ENCODE measurements at regions not wholly inside any gene's neighbourhood (a gene's known extent, or its start where the extent isn't known, plus 50 kb on each side); places are given as distances from the start of the nearest gene placed in this dataset.
A peak's percentile ranks its signal among the peaks of the same experiment; 100 is the strongest.

DNA sequence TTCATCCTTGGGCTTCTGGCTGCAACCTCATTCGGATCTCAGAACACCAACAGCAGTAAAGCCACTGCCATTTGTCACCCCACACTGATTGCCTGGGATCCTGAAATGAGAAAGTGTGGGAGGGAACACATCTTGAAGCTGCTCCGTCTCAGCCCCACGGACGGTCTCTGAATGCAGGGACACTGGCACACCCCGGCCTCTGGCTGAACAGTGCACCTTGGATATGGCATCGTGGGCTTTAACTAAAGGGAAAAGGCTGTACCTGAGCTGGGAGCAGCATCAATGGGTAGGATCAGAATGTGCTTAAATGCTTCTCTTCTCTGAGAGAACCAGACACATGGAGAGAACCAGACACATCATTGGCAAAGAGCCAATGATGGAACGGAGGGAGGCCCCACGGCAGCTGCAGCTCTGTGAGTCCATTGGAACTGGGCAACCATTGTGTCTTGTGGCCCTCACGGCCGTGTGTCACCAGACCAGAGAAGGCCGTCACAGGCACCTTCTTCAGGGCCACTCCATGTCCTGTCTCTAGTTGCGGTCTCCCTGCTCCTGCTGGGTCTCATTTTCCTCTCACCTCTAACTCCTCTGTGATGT lies 193.4 kb upstream of the MYT1L start:
- DNase-seq: peak in 5 of 56 donors; percentile 5 to 58 (median 29)

DNA sequence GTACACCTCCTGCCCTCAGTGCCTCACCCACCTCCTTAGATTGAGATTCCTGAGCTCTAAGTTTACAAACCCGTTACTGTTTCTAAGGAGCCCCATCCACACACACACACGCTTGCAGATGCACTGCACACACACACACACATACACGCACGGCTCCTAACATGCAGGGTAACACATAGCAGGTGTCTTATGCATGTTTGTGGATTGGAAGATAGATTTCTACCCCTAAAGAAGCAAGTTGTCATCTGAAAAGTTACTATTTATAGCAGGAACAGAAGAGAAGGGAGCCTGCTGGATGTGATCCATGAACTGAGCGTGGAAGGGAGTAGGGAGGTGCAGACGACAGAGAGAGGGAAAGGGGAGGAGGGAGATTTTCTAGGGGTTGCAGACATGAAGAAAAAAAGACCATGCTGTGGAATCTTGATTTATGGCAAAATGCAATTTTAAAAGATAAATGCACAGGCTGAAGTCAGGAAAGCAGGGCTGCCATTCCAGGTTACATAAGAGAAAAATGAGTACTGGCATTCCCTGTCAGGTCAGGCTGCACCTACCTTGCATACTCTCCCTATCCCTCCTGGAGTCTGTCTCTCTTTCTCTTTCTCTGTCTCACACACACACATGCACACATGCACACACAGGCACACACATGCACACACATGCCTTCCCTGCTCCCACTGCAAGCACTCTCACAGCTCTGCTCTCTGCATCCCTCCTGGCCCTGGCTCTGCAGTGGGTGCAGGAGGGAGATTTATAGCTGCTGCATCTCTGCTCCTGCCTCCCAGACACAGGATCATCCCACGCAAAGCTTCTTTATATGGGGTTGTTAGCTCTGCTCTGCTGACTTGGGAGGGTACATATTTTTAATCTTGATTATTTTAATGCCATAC lies 192.6 kb upstream of the MYT1L start:
- peak in 26 of 56 donors; percentile 6 to 68 (median 44) for DNase-seq

DNA sequence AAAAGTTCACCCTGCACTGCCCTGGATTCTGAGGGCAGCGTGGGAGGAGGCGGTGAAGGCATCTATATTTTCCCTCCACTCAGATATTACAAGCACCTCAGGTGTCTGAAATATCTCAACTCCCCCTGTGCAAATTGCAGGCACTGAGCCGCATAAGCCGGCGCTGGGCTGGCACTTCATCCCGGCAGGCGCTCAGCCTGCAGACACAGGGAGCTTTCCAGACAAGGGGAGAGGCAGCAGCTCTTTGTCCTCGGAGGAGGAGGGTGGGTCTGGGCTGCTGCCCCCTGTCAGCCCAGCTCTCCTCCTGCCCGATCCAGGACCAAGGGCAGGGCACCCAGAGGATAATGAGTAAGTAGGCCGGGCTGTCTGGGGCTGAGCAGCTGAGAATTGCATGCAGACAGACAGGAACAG lies 189.3 kb upstream of the MYT1L start:
- DNase-seq: peak in 2 of 56 donors; percentile 15

DNA sequence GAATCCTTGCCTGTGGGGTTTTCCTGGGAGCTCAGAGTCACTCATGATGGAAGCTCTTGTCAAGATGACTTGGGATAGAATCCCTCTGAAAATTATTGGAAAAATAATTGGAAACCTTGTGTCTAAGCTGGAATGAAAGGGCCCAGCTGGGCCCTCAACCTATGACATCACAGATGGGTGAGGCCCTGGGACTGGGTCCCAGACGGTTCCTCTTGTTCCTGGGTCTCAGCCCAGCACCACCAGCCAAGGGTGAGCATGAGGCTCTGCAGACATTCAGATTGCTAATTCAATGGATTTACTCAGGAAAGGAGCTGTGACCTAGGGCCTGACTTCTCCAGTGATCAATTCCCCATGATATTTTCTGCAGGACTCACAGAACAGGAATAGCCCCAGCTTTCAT lies 188.3 kb upstream of the MYT1L start:
- DNase-seq: no peak

DNA sequence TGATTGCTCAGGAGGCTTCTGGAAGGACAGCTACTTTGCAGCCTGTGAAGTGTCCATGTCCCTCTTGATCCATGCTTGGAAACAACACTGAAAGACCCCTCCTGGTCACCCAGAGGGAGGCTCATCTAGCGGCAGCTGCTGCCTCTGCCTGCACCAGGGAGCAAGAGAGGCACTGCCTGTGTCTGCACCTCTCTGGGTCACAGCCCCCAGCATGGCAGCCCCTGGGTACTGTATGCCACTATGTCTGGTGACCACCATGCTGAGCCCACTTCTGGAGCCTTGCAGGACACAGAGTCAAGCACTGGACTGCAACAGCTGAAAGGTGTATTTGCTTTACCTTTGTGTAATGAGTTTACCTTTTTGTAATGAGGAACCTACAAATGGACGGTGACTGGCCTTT lies 186.3 kb upstream of the MYT1L start:
- no peak for DNase-seq

DNA sequence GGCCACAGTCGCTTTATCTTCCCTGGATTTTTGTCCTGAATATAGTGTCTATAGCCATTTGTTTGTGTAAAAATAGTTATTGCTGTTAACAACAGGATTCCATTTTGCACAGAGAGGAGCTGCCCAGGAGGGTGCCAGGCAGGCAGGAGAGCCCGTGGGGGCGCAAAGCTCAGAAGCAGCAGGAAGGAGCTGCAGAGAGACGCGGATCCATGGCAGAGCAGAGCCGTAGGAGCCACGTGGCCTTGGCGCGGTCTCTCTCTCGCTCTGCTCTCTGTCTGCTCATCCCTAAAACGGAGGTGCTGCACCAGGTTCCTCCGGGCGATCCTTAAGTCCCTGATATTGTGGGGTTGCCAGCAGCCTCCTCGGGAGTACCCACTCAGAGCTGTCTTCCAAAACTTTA lies 185.3 kb upstream of the MYT1L start:
- peak in 1 of 56 donors; percentile 17 for DNase-seq

DNA sequence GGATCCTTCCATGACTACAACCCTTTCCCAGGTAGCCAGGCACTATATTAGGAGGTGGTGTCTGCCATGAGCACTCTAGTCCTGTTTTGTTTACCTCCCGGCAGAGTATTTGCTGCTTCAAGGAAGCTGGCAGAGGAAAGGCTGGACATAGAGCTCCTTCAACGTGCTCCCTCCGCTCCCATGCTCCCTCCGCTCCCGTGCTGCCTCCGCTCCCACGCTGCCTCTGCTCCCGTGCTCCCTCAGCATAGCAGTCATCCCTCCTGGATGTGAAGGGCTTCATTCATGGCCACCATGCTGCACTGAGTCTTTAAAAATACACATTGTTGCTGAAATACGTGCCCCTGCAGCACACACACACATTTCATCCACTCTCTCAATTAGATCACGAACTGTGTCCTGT lies 181.9 kb upstream of the MYT1L start:
- no peak for DNase-seq

DNA sequence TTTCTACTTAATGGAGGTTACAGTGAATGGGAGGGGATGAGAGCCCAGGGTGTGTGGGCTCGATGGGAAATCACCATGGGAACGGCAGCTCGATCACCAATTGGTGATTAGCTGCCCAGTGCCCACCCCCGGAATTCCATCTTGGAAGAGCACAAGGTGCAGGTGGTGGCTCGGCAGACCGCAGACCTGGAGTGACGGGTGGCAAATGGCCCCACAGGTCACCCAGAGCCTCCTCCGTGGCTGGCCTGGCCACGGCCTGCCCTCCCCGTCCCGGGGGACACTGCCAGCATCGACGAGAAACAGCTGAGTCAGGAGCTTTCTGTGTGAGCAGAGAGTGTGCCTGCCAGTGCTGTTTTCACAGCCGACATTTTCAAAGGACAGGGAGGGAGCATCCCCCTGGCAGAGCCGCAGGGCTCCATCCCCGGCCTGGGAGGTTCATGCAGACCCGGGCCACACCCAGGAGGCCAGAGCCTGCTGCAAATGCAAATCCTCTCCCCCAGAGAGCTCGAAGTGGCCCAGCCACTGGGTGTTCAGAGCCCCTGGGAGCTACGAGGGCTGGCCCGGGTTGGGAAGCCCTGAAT lies 176.4 kb upstream of the MYT1L start:
- DNase-seq: peak in 8 of 56 donors; percentile 8 to 48 (median 28)

DNA sequence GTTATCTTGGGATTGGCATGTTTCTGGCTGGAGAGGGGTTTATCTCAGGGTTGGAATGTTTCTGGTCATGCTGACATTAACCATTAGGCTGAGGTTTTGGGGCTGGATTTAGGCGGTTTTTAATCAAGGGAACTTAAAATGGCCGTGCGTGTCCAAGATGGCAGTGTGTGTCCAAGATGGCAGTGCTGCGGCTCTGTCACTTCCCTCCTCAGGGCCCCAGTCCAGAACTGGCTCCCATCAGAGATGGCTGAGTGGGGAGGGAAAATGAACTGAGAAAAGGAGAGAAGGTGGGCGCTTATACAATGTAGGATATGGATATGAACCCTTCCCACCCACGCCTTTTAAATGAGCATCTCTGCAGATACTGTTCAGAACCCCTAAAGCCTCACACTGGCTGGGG lies 175.5 kb upstream of the MYT1L start:
- DNase-seq: no peak

DNA sequence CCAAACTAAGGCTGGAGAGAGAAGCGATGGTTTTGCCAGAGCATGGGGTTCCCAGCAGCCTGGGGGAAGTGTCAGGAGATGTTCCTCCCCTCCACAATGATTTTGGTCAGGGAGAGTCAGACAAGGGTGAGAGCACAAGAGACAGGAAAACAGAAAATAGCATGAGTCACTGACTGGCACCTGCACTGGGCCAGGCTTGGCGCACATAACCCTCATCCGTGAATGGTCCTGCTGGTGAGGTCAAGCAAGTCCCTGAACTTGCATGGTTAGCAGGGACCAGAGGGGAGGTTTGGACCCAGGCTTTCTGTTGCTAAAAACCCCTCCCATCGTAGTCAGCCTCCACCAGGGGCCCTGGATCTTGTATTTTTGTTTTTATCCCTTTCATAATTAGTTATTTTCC lies 174.5 kb upstream of the MYT1L start:
- no peak for DNase-seq

DNA sequence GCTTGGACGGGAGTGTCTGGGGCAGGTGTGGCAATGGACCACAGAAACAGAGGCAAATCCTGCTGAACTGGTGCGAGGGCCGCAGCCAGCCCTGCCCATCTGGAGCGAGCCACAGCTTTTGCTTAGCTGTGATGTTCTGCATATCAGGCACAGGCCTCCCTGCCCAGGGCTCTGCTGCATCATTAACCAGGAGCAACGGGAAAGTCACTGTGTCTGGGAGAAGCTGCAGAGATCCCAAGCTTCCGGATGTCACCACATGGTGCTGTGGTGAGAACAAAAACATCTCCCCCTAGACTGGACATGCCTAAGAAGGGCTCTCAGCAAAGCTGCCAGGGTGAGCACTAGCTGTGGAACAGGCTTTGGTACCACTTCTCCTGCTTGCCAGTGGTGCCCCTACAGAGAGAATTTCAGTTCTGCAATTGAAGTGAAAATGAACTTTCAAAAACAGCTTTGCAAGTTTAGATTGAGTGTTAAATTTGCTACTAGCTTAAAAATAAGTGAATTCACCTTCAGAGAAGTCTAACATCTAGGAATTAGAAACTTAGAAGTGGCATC lies 172.9 kb upstream of the MYT1L start:
- DNase-seq: no peak

DNA sequence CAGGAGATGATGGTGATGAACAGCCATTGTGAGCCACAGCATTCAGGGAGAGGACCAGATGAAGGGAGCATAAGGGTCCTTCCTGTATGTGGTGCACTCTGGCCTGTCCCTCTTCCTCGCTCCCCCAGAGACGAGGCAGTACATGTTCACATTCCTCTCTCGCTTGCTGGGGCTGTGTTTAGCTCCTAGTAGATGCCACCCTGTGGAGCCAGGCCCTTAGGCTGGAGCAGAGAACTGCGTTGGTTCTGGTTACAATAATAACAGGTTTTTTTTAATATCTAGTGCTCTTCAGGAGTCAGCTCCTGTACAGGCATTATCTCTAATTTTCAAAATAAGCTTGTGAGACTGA lies 171.1 kb upstream of the MYT1L start:
- no peak for DNase-seq

DNA sequence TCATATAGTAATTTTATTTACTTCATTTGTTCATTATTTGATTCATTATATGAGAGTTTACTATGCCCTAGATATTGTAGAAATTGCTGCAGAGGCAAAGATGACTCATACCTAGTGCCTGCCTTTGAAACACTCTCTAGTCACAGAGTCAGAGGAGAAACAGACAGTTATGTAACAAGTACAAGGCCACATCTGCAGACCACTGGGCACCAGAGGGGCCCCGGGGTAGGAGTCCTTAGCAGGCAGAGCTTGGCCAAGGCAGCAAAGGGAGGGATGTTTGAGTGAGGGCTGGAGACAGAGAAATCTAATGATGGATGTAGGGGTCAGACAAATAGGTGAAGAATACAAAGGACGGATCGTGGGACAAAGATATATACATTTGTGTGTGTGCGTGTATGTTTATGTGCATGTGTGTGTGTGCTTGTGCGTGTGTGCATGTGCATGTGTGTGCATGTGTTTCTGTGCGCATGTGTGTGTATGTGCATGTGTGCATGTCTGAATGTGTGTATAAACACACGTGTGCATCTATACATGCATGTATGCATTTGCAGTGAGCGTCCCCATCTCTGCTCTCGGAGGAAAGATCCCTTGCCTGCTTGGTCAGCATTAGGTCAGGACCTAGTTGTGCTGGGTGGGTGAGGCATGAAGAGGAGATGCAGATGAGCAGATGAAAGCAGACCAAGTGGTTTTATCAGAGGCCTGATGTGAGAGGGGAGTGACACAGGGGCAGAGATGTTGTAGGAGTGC lies 170.6 kb upstream of the MYT1L start:
- no peak for DNase-seq

DNA sequence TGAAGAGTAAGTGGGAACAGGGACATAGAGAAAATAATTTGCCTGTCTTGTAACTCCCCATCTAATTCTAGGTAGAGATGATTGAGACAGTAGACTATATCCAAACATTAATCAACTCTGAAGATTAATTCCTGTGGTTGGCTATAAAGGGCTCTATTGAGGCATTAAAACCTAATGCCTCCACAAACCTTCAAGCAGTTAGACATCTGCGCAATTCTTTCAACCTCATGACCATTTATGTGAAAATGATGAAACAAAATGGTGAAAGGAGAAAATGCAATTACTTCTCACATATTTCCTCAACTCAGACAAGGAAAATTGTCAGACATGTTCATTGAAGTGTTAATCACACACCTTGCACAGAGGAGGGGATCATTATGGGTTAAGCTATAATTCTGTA lies 164.5 kb upstream of the MYT1L start:
- DNase-seq: no peak

DNA sequence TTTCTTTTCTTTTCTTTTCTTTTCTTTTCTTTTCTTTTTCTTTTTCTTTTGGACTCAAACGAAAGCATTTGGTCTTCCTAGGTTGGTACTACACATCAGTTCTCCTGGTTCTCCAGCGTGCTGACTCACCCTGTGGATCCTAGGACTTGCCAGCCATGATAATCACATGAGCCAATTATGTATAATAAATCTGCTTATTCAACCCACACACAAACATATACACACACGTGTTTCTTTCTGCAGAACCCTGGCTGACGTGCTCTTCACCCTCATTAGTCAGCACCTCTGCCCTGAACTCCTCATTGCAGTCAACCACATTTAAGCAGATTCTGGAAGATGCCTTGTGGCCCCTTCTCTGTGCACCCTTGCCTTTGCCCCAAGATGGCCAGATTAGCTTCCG lies 162.4 kb upstream of the MYT1L start:
- DNase-seq: no peak

DNA sequence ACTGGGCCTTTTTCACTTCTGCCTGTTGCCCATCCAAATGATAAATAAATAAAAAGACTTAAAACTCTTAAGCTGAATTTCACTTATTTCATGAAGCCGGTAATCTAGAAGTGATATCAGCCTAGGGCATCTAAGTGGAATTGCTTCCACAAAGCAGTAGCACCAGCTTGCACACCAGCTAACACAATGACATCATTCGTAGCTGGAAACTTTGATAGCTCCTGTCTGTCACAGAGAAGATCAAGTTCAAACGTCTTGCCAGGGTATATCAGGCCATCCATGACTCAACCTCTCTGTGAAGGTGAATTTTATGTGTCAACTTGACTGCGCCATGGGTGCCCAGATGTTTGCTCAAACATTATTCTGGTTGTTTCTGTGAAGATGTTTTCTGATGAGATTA lies 161.7 kb upstream of the MYT1L start:
- no peak for DNase-seq

DNA sequence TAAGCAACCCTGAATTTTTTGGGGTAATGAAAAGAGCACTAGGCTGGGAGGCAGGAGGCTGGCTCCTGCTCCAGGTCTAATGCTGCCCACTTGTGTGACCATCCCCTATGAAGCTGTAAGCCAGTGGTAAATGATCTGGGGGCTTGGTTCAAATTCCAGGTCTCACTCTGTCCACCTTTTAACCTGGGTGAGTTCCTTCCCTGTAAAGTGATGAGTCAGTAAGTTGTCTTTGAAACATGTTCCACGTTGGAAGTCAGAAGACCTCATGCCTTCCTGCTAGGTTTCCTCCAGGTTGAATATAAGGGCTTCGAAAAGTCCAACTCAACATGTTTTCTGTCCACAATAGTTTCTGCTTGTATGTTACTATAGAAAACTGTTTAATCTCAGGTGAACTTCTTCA lies 160.9 kb upstream of the MYT1L start:
- no peak for DNase-seq

DNA sequence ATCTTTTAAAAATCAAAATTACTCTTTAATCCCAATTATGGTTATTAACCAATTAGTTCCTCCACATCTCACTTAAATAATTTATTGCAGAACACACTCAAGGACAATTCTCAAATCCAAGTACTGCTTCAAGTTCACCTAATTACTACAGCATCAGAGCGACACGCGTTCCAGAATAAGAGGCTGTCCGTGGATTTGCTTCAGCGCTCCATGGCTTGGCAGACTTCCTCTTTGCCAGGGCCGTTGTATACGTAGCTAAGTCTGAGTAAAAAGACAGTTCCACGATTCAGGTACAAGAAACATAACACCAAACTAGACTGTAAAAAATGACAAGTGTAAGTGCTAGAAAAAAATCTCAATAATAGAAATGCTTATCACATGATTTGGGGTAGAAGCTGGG lies 153.2 kb upstream of the MYT1L start:
- DNase-seq: no peak

DNA sequence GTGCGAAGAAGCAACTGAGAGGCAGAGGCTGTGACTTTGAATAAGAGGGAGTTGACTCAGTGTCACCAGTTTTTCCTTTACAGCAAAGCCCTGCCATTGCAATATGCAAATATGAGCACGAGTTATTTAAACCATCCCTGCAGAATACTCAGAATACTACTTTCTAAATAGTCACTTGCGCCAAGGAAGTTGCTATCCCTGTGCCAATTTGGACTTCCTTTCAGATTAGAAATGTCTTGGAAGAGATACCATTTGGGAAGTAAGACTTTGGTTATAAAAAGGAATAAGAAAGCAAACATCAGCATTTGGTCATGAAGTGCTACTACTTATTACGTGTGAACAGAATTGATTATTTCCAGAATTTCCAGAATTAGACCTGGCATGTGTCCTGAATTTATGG lies 151.8 kb upstream of the MYT1L start:
- DNase-seq: no peak

DNA sequence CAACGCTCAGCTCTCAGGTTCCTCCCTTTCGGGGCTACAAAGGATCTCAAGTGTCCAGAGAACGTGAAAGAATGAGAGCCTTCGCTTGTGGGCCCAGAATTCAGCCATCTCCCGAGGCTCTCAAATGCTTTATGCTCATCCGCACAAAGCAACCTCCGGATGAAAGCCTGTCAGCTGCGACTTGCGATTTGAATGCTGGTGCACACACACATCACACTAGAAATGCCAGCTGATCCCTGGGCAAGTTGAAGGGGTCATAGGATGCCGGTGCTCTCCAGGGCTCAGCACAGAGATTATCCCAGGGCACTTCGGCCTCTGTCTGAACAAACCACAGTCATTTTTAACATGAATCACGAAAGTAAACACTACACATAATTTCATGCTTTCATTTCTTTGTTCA lies 141.8 kb upstream of the MYT1L start:
- DNase-seq: no peak

DNA sequence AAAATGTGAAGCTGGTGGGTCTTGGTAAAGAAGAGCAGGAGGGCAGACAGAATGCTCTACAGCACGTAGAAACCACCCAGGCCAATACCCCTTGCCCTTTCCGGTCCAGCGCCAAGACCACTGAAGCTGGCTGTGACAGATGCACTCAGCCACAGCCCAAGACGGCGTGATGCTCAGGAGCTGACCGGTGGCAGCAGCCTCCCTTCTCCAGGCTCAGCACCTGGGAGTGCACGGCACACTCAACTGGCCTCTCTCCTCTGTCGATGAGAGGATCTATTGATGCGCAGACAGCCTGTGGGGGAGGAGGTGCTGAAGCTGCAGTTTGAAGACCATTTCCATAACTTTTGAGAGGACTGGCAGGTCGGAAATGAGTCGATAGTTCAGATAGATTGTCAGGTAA lies 141.0 kb upstream of the MYT1L start:
- no peak for DNase-seq

DNA sequence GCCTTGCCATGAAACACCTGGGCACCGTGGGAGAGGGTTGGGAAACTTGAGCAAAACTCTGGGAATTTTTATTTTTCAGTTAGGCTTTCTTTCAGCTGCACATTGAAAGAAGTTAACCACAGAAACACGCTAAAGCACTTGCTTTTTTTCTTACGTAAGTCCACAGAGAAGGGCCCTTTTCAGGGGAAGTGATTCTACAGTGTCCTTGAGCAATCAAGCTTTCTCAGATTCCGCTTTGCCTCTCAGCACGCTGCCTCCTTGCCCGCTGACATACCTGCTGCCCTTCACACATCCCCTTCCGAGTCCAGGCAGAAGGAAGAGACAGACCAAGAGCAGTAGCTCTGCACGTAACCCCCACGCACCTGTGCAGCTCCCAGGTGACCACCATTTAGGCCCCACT lies 135.5 kb upstream of the MYT1L start:
- DNase-seq: no peak

All from nucleus accumbens (tissue), 56 donors.